OCI-LY1 (cell line): ENCODE measurements at regions not wholly inside any gene's neighbourhood (a gene's known extent, or its start where the extent isn't known, plus 50 kb on each side); places are given as distances from the start of the nearest gene placed in this dataset.

Source experiments
- H2AFZ ChIP-seq: fragments of 200-600 bp; sonication (generic), shearing (Covaris generic); 2 replicates; pipeline ENCODE4 v1.6.0; 2014; ENCODE audit warnings: antibody characterized with exemption, mild to moderate bottlenecking, low read length
- H3F3A ChIP-seq: fragments of 200-600 bp; sonication (generic), shearing (Covaris generic); 2 replicates; pipeline ENCODE4 v1.6.0; 2014; ENCODE audit warnings: mild to moderate bottlenecking, antibody characterized with exemption, low read length, moderate library complexity; ENCODE audit not compliant: insufficient read depth
- H3K27ac ChIP-seq: fragments of 200-600 bp; sonication (generic); 2 replicates; pipeline ENCODE4 v1.5.1; 2014; ENCODE audit warnings: low read length, mixed run types, mild to moderate bottlenecking, low read depth; ENCODE audit not compliant: poor library complexity, severe bottlenecking
- H3K27me3 ChIP-seq: fragments of 200-600 bp; sonication (generic); 2 replicates; pipeline ENCODE4 v1.6.0; 2014; ENCODE audit warnings: antibody characterized with exemption, mild to moderate bottlenecking, low read length, moderate library complexity; ENCODE audit not compliant: insufficient read depth
- H3K36me3 ChIP-seq: fragments of 200-600 bp; sonication (generic); 2 replicates; pipeline ENCODE4 v1.6.1; 2014; ENCODE audit warnings: mild to moderate bottlenecking, antibody characterized with exemption, low read length, moderate library complexity, mixed read lengths; ENCODE audit not compliant: insufficient read depth
- H3K4me1 ChIP-seq: fragments of 200-600 bp; sonication (generic); 2 replicates; pipeline ENCODE4 v1.5.1; 2014; ENCODE audit warnings: mild to moderate bottlenecking, low read length, moderate library complexity; ENCODE audit not compliant: insufficient read depth, severe bottlenecking
- H3K4me2 ChIP-seq: fragments of 200-600 bp; sonication (generic), shearing (Covaris generic); 2 replicates; pipeline ENCODE4 v1.6.1; 2014; ENCODE audit warnings: low read length
- H3K4me3 ChIP-seq: fragments of 200-600 bp; sonication (generic); 2 replicates; pipeline ENCODE4 v1.5.1; 2014; ENCODE audit warnings: low read length, low read depth, mild to moderate bottlenecking, mixed read lengths; ENCODE audit not compliant: poor library complexity, severe bottlenecking
- H3K79me2 ChIP-seq: fragments of 200-600 bp; shearing (Covaris generic); 2 replicates; pipeline ENCODE4 v1.6.1; 2016; ENCODE audit warnings: mixed run types, low read length, mixed read lengths; ENCODE audit not compliant: insufficient read depth
- H3K9ac ChIP-seq: fragments of 200-600 bp; sonication (generic), shearing (Covaris generic); 2 replicates; pipeline ENCODE4 v1.6.1; 2014; ENCODE audit warnings: mild to moderate bottlenecking, low read length, mixed read lengths
- H3K9me2 ChIP-seq: fragments of 200-600 bp; sonication (generic), shearing (Covaris generic); 2 replicates; pipeline ENCODE4 v1.6.1; 2014; ENCODE audit warnings: low read depth, mild to moderate bottlenecking, low read length, mixed read lengths
- H3K9me3 ChIP-seq: fragments of 200-600 bp; shearing (Covaris generic); 2 replicates; pipeline ENCODE4 v1.6.1; 2014; ENCODE audit warnings: low read length, mixed read lengths
- H4K20me1 ChIP-seq: fragments of 200-600 bp; sonication (generic), shearing (Covaris generic); 2 replicates; pipeline ENCODE4 v1.6.0; 2016; ENCODE audit warnings: mild to moderate bottlenecking, low read length; ENCODE audit not compliant: insufficient read depth
- EZH2 ChIP-seq: fragments of 200-600 bp; sonication (generic), shearing (Covaris generic); IDR thresholded peaks from 2 replicates; pipeline ENCODE4 v1.8.0; 2017; ENCODE audit warnings: borderline replicate concordance, mixed run types, mild to moderate bottlenecking, antibody characterized with exemption, low read length, moderate library complexity, mixed read lengths
- TF ChIP-seq, protein P1 (sequence below): fragments of 200-600 bp; sonication (generic), shearing (Covaris generic); IDR thresholded peaks from 2 replicates; pipeline ENCODE4 v1.5.1; 2017; ENCODE audit warnings: mild to moderate bottlenecking, antibody characterized with exemption, low read length, moderate library complexity, mixed read lengths

DNA sequence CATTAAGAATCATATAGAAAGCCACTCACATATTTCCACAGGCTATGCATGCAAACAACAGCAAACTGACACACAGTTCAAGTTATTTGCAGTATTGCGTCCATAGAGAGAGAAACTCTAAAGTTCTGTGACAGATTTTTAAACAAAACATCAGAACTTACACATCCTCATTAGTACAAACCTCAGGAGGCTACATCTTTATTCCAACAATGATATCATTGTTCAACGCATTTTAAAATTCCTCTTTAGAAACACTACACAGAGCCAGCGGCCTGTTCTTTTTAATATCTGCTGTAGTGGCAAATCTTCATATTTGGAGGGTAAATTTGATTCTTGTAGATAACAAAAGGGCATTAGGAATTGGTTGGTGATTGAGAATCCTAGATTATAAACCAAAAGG lies 55.9 kb upstream of the NFE2L3 start:
- Histone ChIP-seq H3K4me2 (no peak overlapping the region), H4K20me1 (no peaks in the 10 kb centered on the region), H3K9me3 (no peaks in the 10 kb centered on the region), H3K4me1 (peaks cover 48% of the 10 kb centered on the region), H3F3A (0 out of 2 replicates have a peak, but pooled peaks cover 3% of the 10 kb centered on the region), H3K27ac (peak overlapping the region; percentile 0), H3K9ac (no peak overlapping the region), H3K4me3 (no peak overlapping the region), H3K36me3 (no peaks in the 10 kb centered on the region), H3K9me2 (no peaks in the 10 kb centered on the region), H2AFZ (no peak overlapping the region), H3K27me3 (no peaks in the 10 kb centered on the region), H3K79me2 (no peaks in the 10 kb centered on the region)
- TF ChIP-seq EZH2: no peak
- TF ChIP-seq, protein P1, sequence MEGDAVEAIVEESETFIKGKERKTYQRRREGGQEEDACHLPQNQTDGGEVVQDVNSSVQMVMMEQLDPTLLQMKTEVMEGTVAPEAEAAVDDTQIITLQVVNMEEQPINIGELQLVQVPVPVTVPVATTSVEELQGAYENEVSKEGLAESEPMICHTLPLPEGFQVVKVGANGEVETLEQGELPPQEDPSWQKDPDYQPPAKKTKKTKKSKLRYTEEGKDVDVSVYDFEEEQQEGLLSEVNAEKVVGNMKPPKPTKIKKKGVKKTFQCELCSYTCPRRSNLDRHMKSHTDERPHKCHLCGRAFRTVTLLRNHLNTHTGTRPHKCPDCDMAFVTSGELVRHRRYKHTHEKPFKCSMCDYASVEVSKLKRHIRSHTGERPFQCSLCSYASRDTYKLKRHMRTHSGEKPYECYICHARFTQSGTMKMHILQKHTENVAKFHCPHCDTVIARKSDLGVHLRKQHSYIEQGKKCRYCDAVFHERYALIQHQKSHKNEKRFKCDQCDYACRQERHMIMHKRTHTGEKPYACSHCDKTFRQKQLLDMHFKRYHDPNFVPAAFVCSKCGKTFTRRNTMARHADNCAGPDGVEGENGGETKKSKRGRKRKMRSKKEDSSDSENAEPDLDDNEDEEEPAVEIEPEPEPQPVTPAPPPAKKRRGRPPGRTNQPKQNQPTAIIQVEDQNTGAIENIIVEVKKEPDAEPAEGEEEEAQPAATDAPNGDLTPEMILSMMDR: no peak

DNA sequence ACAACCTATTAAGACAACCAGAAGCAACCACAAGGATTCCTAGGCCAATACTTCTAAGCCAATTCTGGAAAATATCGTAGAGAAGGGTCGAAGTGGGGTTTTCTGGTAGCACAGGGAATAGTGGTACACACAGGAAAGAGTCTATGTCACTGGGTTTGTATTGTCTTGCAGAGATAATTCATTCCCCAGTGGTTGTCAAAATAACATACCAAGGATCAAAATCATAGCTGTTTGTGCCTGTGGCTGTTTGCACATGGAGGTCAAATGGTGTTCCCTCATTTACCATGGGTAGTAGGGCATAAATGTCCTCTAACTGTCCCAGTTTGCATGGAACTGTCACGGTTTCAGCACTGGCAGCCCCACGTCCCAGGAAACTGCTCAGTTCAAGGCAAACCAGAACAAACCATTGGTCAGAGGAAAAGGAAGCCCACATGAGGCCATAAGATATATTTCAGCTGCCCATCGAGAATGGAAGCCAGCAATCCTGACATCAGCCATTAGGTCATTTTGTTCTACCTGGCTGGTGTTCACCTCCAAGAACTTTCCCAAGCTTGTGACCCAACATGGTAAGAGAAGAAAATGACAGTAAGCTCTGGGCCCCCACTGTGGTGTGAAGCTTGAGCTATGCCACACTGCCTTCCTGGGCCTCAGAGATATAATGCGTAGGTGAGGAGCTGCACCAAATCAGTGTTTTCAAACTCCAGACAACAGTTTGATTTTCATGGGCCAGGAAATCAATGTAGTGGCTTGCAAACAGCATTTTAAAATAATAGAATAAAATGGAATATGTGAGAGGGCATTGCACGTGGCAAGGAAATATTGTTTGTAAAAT lies 53.9 kb upstream of the NFE2L3 start:
- Histone ChIP-seq H3F3A (0 out of 2 replicates have a peak, but pooled peaks cover 3% of the 10 kb centered on the region), H3K9me3 (no peaks in the 10 kb centered on the region), H4K20me1 (no peaks in the 10 kb centered on the region), H3K27me3 (no peaks in the 10 kb centered on the region), H3K4me1 (peaks cover 52% of the 10 kb centered on the region), H2AFZ (peak overlapping the region; percentile 42; the same call in 1 of the 2 replicates), H3K79me2 (no peaks in the 10 kb centered on the region), H3K36me3 (no peaks in the 10 kb centered on the region), H3K4me3 (peak overlapping the region; percentile 47), H3K9me2 (no peaks in the 10 kb centered on the region), H3K27ac (peak overlapping the region; percentile 77), H3K4me2 (peak overlapping the region; percentile 56), H3K9ac (peak overlapping the region; percentile 32)
- TF ChIP-seq, protein P1: no peak
- TF ChIP-seq EZH2: no peak

DNA sequence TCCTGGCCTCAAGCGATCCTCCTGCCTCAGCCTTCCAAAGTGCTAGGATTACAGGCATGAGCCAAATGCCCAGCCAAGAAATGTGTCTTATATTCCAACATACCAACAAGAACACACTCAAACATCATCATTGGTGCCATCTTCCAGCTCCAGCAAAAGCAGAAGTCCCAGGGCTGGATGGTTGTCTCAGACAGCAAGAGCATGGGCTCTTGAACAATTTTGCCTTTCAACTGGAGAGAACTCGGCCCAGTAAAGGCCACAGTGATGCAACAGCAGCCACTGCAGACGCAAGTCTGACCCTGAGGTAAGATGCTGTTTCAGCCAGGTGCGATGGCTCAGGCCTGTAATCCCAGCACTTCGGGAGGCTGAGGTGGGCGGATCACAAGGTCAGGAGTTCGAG lies 52.8 kb upstream of the NFE2L3 start:
- Histone ChIP-seq H2AFZ (no peak overlapping the region), H3K36me3 (no peaks in the 10 kb centered on the region)

More for the DNA sequence above, 52.8 kb upstream of the NFE2L3 start:
- H3K79me2 ChIP-seq: no peaks in the 10 kb centered on the region
- H3K4me2 ChIP-seq: no peak overlapping the region
- H3K27me3 ChIP-seq: no peaks in the 10 kb centered on the region
- H4K20me1 ChIP-seq: no peaks in the 10 kb centered on the region
- H3K4me1 ChIP-seq: peaks cover 60% of the 10 kb centered on the region
- peak overlapping the region; percentile 77 for H3K27ac ChIP-seq
- H3K4me3 ChIP-seq: no peak overlapping the region
- H3K9me3 ChIP-seq: no peaks in the 10 kb centered on the region
- no peaks in the 10 kb centered on the region for H3K9me2 ChIP-seq
- H3K9ac ChIP-seq: no peak overlapping the region
- 0 out of 2 replicates have a peak, but pooled peaks cover 3% of the 10 kb centered on the region for H3F3A ChIP-seq
- TF ChIP-seq, protein P1: no peak
- TF ChIP-seq EZH2: no peak
